GM21786 (cell line): ENCODE measurements at regions not wholly inside any gene's neighbourhood (a gene's known extent, or its start where the extent isn't known, plus 50 kb on each side); places are given as distances from the start of the nearest gene placed in this dataset.

ENCODE experiments used
- ATAC-seq: cut with Tn5 transposase; IDR thresholded peaks from one replicate; pipeline ENCODE4 v1.9.1; 2021; ENCODE audit not compliant: unreplicated experiment

- ATAC-seq, result no peak
Measured at GRCh38 chr6:113574147-113574546, 283.0 kb upstream of the MARCKS start.

- ATAC-seq, result no peak
Measured at GRCh38 chr6:113576310-113576709, 280.8 kb upstream of the MARCKS start.

GRCh38 chr6:113578691-113579090, 278.5 kb upstream of the MARCKS start:
- no peak for ATAC-seq

GRCh38 chr6:113584767-113585166, 272.4 kb upstream of the MARCKS start:
- no peak for ATAC-seq

- ATAC-seq, result no peak
Measured at GRCh38 chr6:113585246-113585645, 271.9 kb upstream of the MARCKS start.

- ATAC-seq, result no peak
Measured at GRCh38 chr6:113586413-113587077, 270.6 kb upstream of the MARCKS start.

- no peak for ATAC-seq
Measured at GRCh38 chr6:113587078-113587699, 270.0 kb upstream of the MARCKS start.

- no peak for ATAC-seq
Measured at GRCh38 chr6:113588646-113589045, 268.5 kb upstream of the MARCKS start.

GRCh38 chr6:113591896-113592827, 265.0 kb upstream of the MARCKS start:
- peak; percentile 81 for ATAC-seq

GRCh38 chr6:113594726-113595125, 262.4 kb upstream of the MARCKS start:
- ATAC-seq, result no peak

GRCh38 chr6:113595911-113596376, 261.2 kb upstream of the MARCKS start:
- ATAC-seq, result no peak

- ATAC-seq, result peak; percentile 21
Measured at GRCh38 chr6:113596387-113597230, 260.5 kb upstream of the MARCKS start.

- ATAC-seq, result peak; percentile 63
Measured at GRCh38 chr6:113597231-113597583, 259.9 kb upstream of the MARCKS start.

- ATAC-seq, result no peak
Measured at GRCh38 chr6:113598786-113599185, 258.4 kb upstream of the MARCKS start.

- ATAC-seq, result no peak
Measured at GRCh38 chr6:113599444-113599843, 257.7 kb upstream of the MARCKS start.

- no peak for ATAC-seq
Measured at GRCh38 chr6:113600551-113601339, 256.4 kb upstream of the MARCKS start.

GRCh38 chr6:113607821-113608545, 249.2 kb upstream of the MARCKS start:
- ATAC-seq, result no peak

GRCh38 chr6:113610377-113610988, 246.7 kb upstream of the MARCKS start:
- no peak for ATAC-seq

GRCh38 chr6:113616701-113617274, 240.4 kb upstream of the MARCKS start:
- ATAC-seq, result no peak
